Vagina (tissue), 2 donors: ENCODE measurements at regions not wholly inside any gene's neighbourhood (a gene's known extent, or its start where the extent isn't known, plus 50 kb on each side); places are given as distances from the start of the nearest gene placed in this dataset.

ENCODE experiments used
- POLR2A ChIP-seq, 2 donors: fragments of 450-650 bp; IDR thresholded peaks; one replicate each; pipeline ENCODE4 v1.6.1; 2017; ENCODE audit warnings: antibody characterized with exemption in 2 of 2, mild to moderate bottlenecking in 2 of 2, moderate library complexity in 2 of 2
- POLR2AphosphoS5 ChIP-seq, 2 donors: sonication (generic); formaldehyde crosslinking; IDR thresholded peaks; one replicate each; pipeline ENCODE4 v1.9.0; 2017; ENCODE audit warnings: antibody characterized with exemption in 2 of 2, mild to moderate bottlenecking in 2 of 2, low read depth in 1 of 2; ENCODE audit not compliant: insufficient read depth in 1 of 2
- TF ChIP-seq, protein P1 (sequence below), 3 experiments: fragments of 450-650 bp in 2 of 3; fragments of 200-600 bp in 1 of 3; sonication (generic) in 1 of 3; IDR thresholded peaks; one replicate each; pipeline ENCODE4 v1.5.1; 2017 to 2019; ENCODE audit warnings: antibody characterized with exemption in 3 of 3, mild to moderate bottlenecking in 2 of 3, moderate library complexity in 2 of 3

DNA sequence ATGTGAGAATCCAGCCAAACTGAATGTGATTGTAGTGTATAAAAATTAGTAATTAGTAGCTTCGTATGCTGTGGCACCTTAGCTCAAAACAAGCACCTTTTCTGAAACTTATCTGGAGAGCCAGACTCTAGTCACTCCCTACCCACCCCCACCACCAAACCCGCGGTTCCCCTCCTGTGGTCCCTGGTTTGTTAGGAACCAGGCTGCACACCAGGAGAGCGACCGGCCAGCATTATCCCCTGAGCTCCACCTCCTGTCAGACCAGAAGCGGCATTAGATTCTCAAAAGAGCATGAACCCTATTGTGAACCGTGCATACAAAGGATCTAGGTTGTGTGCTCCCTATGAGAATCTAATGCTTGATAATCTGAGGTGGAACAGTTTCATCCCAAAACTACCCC, 498.6 kb downstream of the CHSY3 start:
- TF ChIP-seq, protein P1, sequence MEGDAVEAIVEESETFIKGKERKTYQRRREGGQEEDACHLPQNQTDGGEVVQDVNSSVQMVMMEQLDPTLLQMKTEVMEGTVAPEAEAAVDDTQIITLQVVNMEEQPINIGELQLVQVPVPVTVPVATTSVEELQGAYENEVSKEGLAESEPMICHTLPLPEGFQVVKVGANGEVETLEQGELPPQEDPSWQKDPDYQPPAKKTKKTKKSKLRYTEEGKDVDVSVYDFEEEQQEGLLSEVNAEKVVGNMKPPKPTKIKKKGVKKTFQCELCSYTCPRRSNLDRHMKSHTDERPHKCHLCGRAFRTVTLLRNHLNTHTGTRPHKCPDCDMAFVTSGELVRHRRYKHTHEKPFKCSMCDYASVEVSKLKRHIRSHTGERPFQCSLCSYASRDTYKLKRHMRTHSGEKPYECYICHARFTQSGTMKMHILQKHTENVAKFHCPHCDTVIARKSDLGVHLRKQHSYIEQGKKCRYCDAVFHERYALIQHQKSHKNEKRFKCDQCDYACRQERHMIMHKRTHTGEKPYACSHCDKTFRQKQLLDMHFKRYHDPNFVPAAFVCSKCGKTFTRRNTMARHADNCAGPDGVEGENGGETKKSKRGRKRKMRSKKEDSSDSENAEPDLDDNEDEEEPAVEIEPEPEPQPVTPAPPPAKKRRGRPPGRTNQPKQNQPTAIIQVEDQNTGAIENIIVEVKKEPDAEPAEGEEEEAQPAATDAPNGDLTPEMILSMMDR (IDR thresholded peaks at IDR 0.05) = no peak
- TF ChIP-seq POLR2AphosphoS5 (IDR thresholded peaks at IDR 0.05; ENCODE audit: insufficient read depth in 1 of 2, low read depth in 1 of 2) (no peak), POLR2A (IDR thresholded peaks at IDR 0.05) (no peak)
